A549 (cell line): ENCODE measurements at regions not wholly inside any gene's neighbourhood (a gene's known extent, or its start where the extent isn't known, plus 50 kb on each side); places are given as distances from the start of the nearest gene placed in this dataset.

Source experiments
- CBX8 ChIP-seq: fragments of 200-600 bp; sonication (generic); IDR thresholded peaks from 2 replicates; pipeline ENCODE4 v1.6.1; 2016
- EP300 ChIP-seq, 2 experiments: fragments of >200 bp; sonication (Bioruptor Twin); formaldehyde crosslinking; IDR thresholded peaks; 2 replicates in 1 of 2; 3 replicates in 1 of 2; pipeline ENCODE4 v1.6.1; 2016 to 2017
- GATA3 ChIP-seq: IDR thresholded peaks from 2 replicates; pipeline ENCODE4 v1.6.1; 2012; ENCODE audit warnings: borderline replicate concordance
- MYC ChIP-seq: IDR thresholded peaks from 2 replicates; pipeline ENCODE4 v1.6.1; 2012; ENCODE audit warnings: mild to moderate bottlenecking, inconsistent platforms, low read length, improper control_type of control experiment, borderline replicate concordance
- PHF8 ChIP-seq: fragments of 200-600 bp; sonication (generic); IDR thresholded peaks from 2 replicates; pipeline ENCODE4 v1.6.1; 2016; ENCODE audit warnings: low read depth, mild to moderate bottlenecking, antibody characterized with exemption, moderate library complexity, borderline replicate concordance
- POLR2A ChIP-seq: IDR thresholded peaks from 2 replicates; pipeline ENCODE4 v1.6.1; 2012; ENCODE audit warnings: mild to moderate bottlenecking, low read length
- POLR2AphosphoS2 ChIP-seq: conservative IDR thresholded peaks from 2 replicates; pipeline ENCODE4 v1.6.1; 2012; ENCODE audit warnings: low read length, improper control_type of control experiment, inconsistent platforms
- RCOR1 ChIP-seq: fragments of 150-350 bp; IDR thresholded peaks from 2 replicates; pipeline ENCODE4 v1.6.1; 2014; ENCODE audit warnings: antibody characterized with exemption, low read length, low read depth
- TF ChIP-seq, protein P1 (sequence below): fragments of >200 bp; sonication (Bioruptor Twin); formaldehyde crosslinking; IDR thresholded peaks from 3 replicates; pipeline ENCODE4 v1.5.1; 2016
- TF ChIP-seq, protein P2 (sequence below): fragments of 200-600 bp; sonication (generic); IDR thresholded peaks from 2 replicates; pipeline ENCODE4 v1.6.1; 2016; ENCODE audit warnings: antibody characterized with exemption, mild to moderate bottlenecking, moderate library complexity

DNA sequence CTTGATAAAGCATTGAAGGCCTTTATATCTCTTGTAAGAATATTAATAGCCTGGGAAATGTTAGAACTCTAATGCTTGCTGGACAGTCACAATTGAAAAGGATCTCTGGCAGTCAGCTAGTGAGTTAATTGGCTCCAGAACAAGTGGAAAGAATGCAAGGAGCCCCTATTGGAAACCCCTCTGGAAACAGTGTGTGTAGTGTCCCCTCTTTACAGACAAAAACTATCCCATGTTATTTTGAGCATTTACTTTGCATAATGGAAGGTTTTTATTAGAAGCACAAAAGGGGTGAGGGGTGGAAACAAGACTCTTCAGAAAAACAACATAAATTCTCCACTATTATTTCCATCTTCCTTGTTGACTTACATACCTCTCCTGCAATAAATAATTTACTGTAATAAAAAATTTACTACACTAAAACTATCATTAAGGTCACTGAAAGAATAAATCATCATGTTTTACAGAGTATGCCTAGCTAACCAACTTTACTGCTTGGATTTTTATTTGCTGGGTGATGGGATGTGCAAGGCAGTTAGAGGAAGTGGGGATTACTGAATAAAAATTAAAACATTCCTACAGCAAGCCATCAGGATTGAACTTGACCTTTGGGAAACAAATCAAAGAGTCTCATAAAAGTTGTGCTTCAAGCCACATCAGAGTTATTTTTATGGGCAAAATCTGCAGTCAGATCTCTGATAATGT, 610.4 kb downstream of the TBC1D4 start:
- TF ChIP-seq, protein P1, sequence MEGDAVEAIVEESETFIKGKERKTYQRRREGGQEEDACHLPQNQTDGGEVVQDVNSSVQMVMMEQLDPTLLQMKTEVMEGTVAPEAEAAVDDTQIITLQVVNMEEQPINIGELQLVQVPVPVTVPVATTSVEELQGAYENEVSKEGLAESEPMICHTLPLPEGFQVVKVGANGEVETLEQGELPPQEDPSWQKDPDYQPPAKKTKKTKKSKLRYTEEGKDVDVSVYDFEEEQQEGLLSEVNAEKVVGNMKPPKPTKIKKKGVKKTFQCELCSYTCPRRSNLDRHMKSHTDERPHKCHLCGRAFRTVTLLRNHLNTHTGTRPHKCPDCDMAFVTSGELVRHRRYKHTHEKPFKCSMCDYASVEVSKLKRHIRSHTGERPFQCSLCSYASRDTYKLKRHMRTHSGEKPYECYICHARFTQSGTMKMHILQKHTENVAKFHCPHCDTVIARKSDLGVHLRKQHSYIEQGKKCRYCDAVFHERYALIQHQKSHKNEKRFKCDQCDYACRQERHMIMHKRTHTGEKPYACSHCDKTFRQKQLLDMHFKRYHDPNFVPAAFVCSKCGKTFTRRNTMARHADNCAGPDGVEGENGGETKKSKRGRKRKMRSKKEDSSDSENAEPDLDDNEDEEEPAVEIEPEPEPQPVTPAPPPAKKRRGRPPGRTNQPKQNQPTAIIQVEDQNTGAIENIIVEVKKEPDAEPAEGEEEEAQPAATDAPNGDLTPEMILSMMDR: no peak
- TF ChIP-seq MYC: no peak
- no peak for TF ChIP-seq POLR2AphosphoS2
- no peak for TF ChIP-seq CBX8
- TF ChIP-seq, protein P2, sequence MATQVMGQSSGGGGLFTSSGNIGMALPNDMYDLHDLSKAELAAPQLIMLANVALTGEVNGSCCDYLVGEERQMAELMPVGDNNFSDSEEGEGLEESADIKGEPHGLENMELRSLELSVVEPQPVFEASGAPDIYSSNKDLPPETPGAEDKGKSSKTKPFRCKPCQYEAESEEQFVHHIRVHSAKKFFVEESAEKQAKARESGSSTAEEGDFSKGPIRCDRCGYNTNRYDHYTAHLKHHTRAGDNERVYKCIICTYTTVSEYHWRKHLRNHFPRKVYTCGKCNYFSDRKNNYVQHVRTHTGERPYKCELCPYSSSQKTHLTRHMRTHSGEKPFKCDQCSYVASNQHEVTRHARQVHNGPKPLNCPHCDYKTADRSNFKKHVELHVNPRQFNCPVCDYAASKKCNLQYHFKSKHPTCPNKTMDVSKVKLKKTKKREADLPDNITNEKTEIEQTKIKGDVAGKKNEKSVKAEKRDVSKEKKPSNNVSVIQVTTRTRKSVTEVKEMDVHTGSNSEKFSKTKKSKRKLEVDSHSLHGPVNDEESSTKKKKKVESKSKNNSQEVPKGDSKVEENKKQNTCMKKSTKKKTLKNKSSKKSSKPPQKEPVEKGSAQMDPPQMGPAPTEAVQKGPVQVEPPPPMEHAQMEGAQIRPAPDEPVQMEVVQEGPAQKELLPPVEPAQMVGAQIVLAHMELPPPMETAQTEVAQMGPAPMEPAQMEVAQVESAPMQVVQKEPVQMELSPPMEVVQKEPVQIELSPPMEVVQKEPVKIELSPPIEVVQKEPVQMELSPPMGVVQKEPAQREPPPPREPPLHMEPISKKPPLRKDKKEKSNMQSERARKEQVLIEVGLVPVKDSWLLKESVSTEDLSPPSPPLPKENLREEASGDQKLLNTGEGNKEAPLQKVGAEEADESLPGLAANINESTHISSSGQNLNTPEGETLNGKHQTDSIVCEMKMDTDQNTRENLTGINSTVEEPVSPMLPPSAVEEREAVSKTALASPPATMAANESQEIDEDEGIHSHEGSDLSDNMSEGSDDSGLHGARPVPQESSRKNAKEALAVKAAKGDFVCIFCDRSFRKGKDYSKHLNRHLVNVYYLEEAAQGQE: no peak
- TF ChIP-seq POLR2A: no peak
- TF ChIP-seq EP300 (IDR thresholded peaks at IDR 0.05): no peak
- peak; percentile 57 for TF ChIP-seq GATA3
- no peak for TF ChIP-seq PHF8
- no peak for TF ChIP-seq RCOR1
